ENCODE measurements at regions not wholly inside any gene's neighbourhood (a gene's known extent, or its start where the extent isn't known, plus 50 kb on each side); places are given as distances from the start of the nearest gene placed in this dataset.

DNA sequence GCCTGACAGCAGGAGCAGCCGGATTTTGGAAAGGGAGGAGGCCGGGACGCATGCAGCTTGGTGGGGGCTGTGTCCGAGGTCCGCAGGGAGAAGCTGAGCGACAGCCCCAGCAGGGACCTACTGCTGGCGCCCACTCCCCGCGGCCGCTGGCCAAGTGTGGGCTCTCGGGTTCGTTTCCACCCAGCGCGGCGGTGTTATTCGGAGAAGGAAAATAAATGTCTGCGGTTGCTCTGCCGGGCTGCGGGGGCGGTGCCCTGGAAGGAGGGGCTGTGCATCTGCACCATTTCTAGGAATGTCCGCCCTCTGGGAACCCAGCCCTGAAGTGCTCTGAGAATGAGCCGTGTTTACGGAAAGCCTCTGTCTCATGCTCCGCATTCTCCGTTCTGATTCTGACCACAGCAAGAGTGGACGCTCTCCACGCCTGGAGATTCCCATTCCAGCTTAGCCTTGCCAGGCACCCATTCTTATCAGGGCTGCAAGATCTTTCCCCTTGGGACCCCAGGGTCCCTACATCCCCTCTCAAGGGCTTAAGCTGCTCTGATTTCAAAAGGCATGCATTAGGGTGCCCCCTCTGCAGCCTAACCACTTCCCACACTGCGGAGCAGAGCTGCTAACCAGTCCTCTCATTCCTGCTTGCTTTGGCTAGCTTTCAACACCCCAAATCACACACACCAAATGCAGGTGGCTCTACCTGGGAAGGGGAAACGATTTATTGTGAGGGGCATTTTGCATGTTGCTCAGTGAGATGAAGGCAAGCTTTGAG lies 256.6 kb upstream of the GLI3 start:
- peak; percentile 35 for DNase-seq (ENCODE audit: low read depth, low spot score)
- Mint-ChIP-seq H3K4me3 (peak overlapping the region; percentile 89), H3K9me3 (no peaks in the 10 kb centered on the region), H3K27ac (ENCODE audit: unreplicated experiment) (peak overlapping the region; percentile 35), H3K27me3 (ENCODE audit: low read depth) (peaks cover 13% of the 10 kb centered on the region), H3K4me1 (peaks cover 27% of the 10 kb centered on the region), H3K36me3 (ENCODE audit: low read depth) (no peaks in the 10 kb centered on the region)
- TF ChIP-seq, protein P1, sequence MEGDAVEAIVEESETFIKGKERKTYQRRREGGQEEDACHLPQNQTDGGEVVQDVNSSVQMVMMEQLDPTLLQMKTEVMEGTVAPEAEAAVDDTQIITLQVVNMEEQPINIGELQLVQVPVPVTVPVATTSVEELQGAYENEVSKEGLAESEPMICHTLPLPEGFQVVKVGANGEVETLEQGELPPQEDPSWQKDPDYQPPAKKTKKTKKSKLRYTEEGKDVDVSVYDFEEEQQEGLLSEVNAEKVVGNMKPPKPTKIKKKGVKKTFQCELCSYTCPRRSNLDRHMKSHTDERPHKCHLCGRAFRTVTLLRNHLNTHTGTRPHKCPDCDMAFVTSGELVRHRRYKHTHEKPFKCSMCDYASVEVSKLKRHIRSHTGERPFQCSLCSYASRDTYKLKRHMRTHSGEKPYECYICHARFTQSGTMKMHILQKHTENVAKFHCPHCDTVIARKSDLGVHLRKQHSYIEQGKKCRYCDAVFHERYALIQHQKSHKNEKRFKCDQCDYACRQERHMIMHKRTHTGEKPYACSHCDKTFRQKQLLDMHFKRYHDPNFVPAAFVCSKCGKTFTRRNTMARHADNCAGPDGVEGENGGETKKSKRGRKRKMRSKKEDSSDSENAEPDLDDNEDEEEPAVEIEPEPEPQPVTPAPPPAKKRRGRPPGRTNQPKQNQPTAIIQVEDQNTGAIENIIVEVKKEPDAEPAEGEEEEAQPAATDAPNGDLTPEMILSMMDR (conservative IDR thresholded peaks at IDR 0.05), result peak; percentile 16

DNA sequence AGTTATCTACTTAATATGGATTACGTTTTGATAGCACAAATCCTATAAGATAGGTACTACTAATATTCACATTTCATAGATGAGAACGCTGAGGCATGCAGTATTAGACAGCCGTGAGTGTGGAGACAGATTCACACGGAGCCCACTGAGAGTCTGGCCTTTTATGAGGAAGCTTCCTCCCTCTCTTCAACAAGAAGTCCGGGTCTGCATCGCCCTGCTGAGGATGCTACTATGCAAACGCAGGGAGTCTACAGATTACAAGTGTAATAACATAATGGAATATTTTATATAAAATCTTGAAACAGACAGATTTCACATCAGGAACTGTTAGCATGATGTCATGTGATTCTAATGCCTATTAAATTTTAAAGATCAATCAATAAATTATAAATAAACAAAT lies 255.9 kb upstream of the GLI3 start:
- H3K9me3 Mint-ChIP-seq, result no peaks in the 10 kb centered on the region
- no peak overlapping the region for H3K27ac Mint-ChIP-seq (ENCODE audit: unreplicated experiment)
- H3K36me3 Mint-ChIP-seq (ENCODE audit: low read depth), result no peaks in the 10 kb centered on the region
- no peak for DNase-seq (ENCODE audit: low read depth, low spot score)
- TF ChIP-seq, protein P1 (conservative IDR thresholded peaks at IDR 0.05), result no peak
- H3K4me3 Mint-ChIP-seq, result peak overlapping the region; percentile 89
- peaks cover 13% of the 10 kb centered on the region for H3K27me3 Mint-ChIP-seq (ENCODE audit: low read depth)
- H3K4me1 Mint-ChIP-seq, result peaks cover 27% of the 10 kb centered on the region

DNA sequence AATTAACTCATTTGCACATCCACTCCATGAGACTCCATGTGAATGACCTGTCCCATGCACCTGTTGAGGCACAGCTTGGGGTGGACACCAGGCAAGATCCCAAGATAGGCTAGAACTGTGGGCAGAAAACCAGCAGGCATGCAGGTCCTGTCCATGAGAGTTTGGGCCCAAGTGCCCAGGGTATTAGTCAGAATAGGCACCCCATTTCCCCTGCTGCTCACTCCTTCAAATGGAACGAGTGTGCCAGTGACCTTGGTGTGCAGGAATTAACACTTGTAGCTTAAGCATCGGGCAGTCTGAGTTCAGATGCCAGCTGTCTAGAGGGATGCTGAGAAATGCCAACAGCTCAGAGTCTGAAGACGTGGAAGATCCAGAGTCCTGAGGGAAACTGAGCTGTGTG lies 254.1 kb upstream of the GLI3 start:
- Mint-ChIP-seq H3K4me3 (no peak overlapping the region), H3K9me3 (no peaks in the 10 kb centered on the region), H3K27ac (ENCODE audit: unreplicated experiment) (no peak overlapping the region), H3K27me3 (ENCODE audit: low read depth) (peaks cover 13% of the 10 kb centered on the region), H3K4me1 (peaks cover 27% of the 10 kb centered on the region), H3K36me3 (ENCODE audit: low read depth) (no peaks in the 10 kb centered on the region)
- no peak for DNase-seq (ENCODE audit: low read depth, low spot score)
- TF ChIP-seq, protein P1 (conservative IDR thresholded peaks at IDR 0.05), result no peak

DNA sequence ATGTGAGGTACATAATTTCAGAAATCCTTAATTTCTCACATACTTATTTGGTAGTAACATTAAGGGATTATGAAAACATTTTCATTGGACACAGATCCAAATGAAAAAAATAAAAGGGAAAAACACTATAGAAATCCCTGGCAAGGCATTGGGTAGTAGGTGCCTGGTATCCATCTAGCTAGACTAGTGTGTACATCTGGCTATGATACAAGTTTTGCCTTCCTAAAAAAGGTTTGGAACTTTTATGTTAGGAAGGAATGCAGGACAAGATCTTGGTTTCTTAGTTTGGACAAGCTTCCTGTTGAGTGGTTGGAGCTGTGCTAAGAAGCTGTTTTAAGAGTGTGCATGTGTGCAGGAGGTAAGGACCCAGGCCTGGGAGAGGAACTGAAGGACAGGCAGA lies 252.3 kb upstream of the GLI3 start:
- DNase-seq (ENCODE audit: low read depth, low spot score), result no peak
- TF ChIP-seq, protein P1 (conservative IDR thresholded peaks at IDR 0.05), result no peak
- Mint-ChIP-seq H3K27ac (ENCODE audit: unreplicated experiment) (no peak overlapping the region), H3K4me1 (peaks cover 15% of the 10 kb centered on the region), H3K4me3 (no peak overlapping the region), H3K36me3 (ENCODE audit: low read depth) (no peaks in the 10 kb centered on the region), H3K9me3 (no peaks in the 10 kb centered on the region), H3K27me3 (ENCODE audit: low read depth) (peaks cover 13% of the 10 kb centered on the region)

DNA sequence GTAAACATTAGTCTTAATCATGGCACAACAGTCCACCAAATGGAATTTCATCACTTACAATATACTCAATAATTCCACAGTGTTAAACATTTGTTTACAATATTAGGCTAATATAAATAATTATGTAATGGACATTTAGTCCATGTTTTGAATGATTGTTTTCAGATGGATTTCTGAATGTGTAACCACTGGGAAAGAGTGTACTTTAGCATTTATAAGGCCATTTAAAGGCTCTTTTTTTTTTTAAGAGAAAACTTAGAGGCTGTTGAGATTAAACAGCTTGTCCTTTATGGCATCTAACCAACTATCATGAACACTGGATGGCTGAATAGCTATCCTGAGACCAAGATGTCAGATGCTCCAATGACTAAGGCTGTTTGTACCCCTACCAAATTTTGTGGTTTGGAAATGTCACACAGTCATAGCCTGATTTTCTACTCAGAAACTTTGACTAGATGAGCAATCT lies 248.3 kb upstream of the GLI3 start:
- no peak for DNase-seq (ENCODE audit: low read depth, low spot score)
- H3K27ac Mint-ChIP-seq (ENCODE audit: unreplicated experiment), result no peak overlapping the region
- H3K9me3 Mint-ChIP-seq, result no peaks in the 10 kb centered on the region
- no peaks in the 10 kb centered on the region for H3K27me3 Mint-ChIP-seq (ENCODE audit: low read depth)
- TF ChIP-seq, protein P1 (conservative IDR thresholded peaks at IDR 0.05), result no peak
- H3K4me3 Mint-ChIP-seq, result no peak overlapping the region
- no peaks in the 10 kb centered on the region for H3K36me3 Mint-ChIP-seq (ENCODE audit: low read depth)
- H3K4me1 Mint-ChIP-seq, result peaks cover 6% of the 10 kb centered on the region
